Motor neuron (in vitro differentiated cells): ENCODE measurements at regions not wholly inside any gene's neighbourhood (a gene's known extent, or its start where the extent isn't known, plus 50 kb on each side); places are given as distances from the start of the nearest gene placed in this dataset.

Experiments
- ATAC-seq, 8 experiments: fragments of 200-7000 bp; cut with Tn5 transposase; replicated peaks in 6 of 8; 2 replicates each; pipeline ENCODE4 v1.8.0; 2021; ENCODE audit warnings: mild to moderate bottlenecking in 8 of 8, moderate library complexity in 8 of 8
- H3K27ac ChIP-seq, 2 donors: fragments of 250-450 bp; sonication (Bioruptor Pico); 2 replicates each; pipeline ENCODE4 v1.9.0; 2021; ENCODE audit warnings: antibody characterized with exemption in 2 of 2, mild to moderate bottlenecking in 2 of 2, moderate library complexity in 1 of 2
- H3K4me1 ChIP-seq, 2 donors: fragments of 250-450 bp; sonication (Bioruptor Pico); replicated peaks in 1 of 2; 2 replicates each; pipeline ENCODE4 v1.6.1; 2021; ENCODE audit warnings: antibody characterized with exemption in 2 of 2, mild to moderate bottlenecking in 2 of 2, moderate library complexity in 1 of 2
- H3K4me3 ChIP-seq, 5 donors: fragments of 250-450 bp; sonication (Bioruptor Pico); 2 replicates each; pipeline ENCODE4 v1.9.0; 2021; ENCODE audit warnings: antibody characterized with exemption in 5 of 5, mild to moderate bottlenecking in 5 of 5, moderate library complexity in 4 of 5
- WGBS, 10 experiments: fragments of 450-650 bp; shearing (Covaris generic); methylation state at CpG; one replicate each; pipeline ENCODE4 v1.0.0; 2022; 5-methylcytosine and 5-hydroxymethylcytosine counted together
- in situ Hi-C, 9 experiments: fragments of 400-800 bp; cut with MboI; loops; one replicate each; pipeline ENCODE4 v1.15.0; 2021; ENCODE audit warnings: low sequenced_read_pairs in 9 of 9, low pct_unique_long_range_greater_than_20kb in 2 of 9; ENCODE audit not compliant: unreplicated experiment in 9 of 9

GRCh38 chr15:35168464-35168863 lies 83.4 kb upstream of the NANOGP8 start:
- H3K4me1 ChIP-seq, result peaks cover 7 to 31% of the 10 kb centered on the region in 2 donors
- H3K27ac ChIP-seq, result peak overlapping the region in 1 of 2 donors; percentile 43
- in situ Hi-C loops, result no loop called here
- 0 to 42% (median 5%) methylated on average over 2 to 4 of the region's 4 CpGs; no CpG with 5 or more reads in 2 of the 10 experiments for WGBS, 10 experiments
- H3K4me3 ChIP-seq, result peak overlapping the region in 1 of 5 donors; percentile 7
- peak; percentile 83 to 98 (median 96) for ATAC-seq

GRCh38 chr15:35167675-35168074 lies 82.6 kb upstream of the NANOGP8 start:
- Histone ChIP-seq H3K4me1 (peaks cover 7 to 31% of the 10 kb centered on the region in 2 donors), H3K4me3 (no peak overlapping the region), H3K27ac (no peak overlapping the region)
- in situ Hi-C loops, result no loop called here
- 67 to 100% (median 100%) methylated on average over 1 to 2 of the region's 2 CpGs; no CpG with 5 or more reads in 2 of the 10 experiments for WGBS, 10 experiments
- ATAC-seq, result no peak

- WGBS, 10 experiments, result 78 to 100% (median 97%) methylated on average over 2 to 3 of the region's 3 CpGs; no CpG with 5 or more reads in 1 of the 10 experiments
- Histone ChIP-seq H3K4me1 (peaks cover 7 to 31% of the 10 kb centered on the region in 2 donors), H3K27ac (no peak overlapping the region), H3K4me3 (no peak overlapping the region)
- ATAC-seq, result no peak
- in situ Hi-C loops, result no loop called here
Measured at GRCh38 chr15:35166730-35167359, 81.8 kb upstream of the NANOGP8 start.

- in situ Hi-C loops, result no loop called here
- H3K27ac ChIP-seq, result no peak overlapping the region
- no peak overlapping the region for H3K4me3 ChIP-seq
- peaks cover 0 to 3% of the 10 kb centered on the region in 2 donors for H3K4me1 ChIP-seq
- no peak for ATAC-seq
- WGBS, 10 experiments, result 80 to 100% (median 95%) methylated on average over 1 of the region's 1 CpG; no CpG with 5 or more reads in 4 of the 10 experiments
Measured at GRCh38 chr15:35161694-35162093, 76.6 kb upstream of the NANOGP8 start.

- WGBS, 10 experiments, result 67 to 100% (median 94%) methylated on average over 2 of the region's 2 CpGs; no CpG with 5 or more reads in 1 of the 10 experiments
- Histone ChIP-seq H3K4me3 (no peak overlapping the region), H3K27ac (no peak overlapping the region), H3K4me1 (peaks cover 4 to 10% of the 10 kb centered on the region in 2 donors)
- no peak for ATAC-seq
- in situ Hi-C loops, result no loop called here
Measured at GRCh38 chr15:35159170-35159569, 74.1 kb upstream of the NANOGP8 start.

GRCh38 chr15:35151782-35152181 lies 66.7 kb upstream of the NANOGP8 start:
- WGBS, 10 experiments, result 78 to 93% (median 90%) methylated on average over 5 to 8 of the region's 8 CpGs
- in situ Hi-C loops, result no loop called here
- Histone ChIP-seq H3K4me3 (no peak overlapping the region), H3K4me1 (peaks cover 4 to 7% of the 10 kb centered on the region in 2 donors), H3K27ac (no peak overlapping the region)
- no peak for ATAC-seq

GRCh38 chr15:35151381-35151780 lies 66.3 kb upstream of the NANOGP8 start:
- H3K4me1 ChIP-seq, result peaks cover 4 to 7% of the 10 kb centered on the region in 2 donors
- no peak for ATAC-seq
- in situ Hi-C loops, result no loop called here
- H3K4me3 ChIP-seq, result no peak overlapping the region
- WGBS, 10 experiments, result 89 to 94% (median 93%) methylated on average over 2 of the region's 2 CpGs; no CpG with 5 or more reads in 7 of the 10 experiments
- no peak overlapping the region for H3K27ac ChIP-seq

- in situ Hi-C loops, result no loop called here
- WGBS, 10 experiments, result 37 to 97% (median 82%) methylated on average over 2 to 3 of the region's 3 CpGs; no CpG with 5 or more reads in 1 of the 10 experiments
- no peak for ATAC-seq
- H3K4me3 ChIP-seq, result no peak overlapping the region
- H3K27ac ChIP-seq, result no peak overlapping the region
- H3K4me1 ChIP-seq, result peaks cover 1 to 2% of the 10 kb centered on the region in 2 donors
Measured at GRCh38 chr15:35150361-35150760, 65.3 kb upstream of the NANOGP8 start.

- no peak for ATAC-seq
- in situ Hi-C loops, result no loop called here
- WGBS, 10 experiments, result 50 to 100% (median 100%) methylated on average over 1 of the region's 1 CpG; no CpG with 5 or more reads in 3 of the 10 experiments
Measured at GRCh38 chr15:35145336-35145735, 60.2 kb upstream of the NANOGP8 start.

GRCh38 chr15:35142578-35142977 lies 57.5 kb upstream of the NANOGP8 start:
- no peak overlapping the region for H3K4me3 ChIP-seq
- no peak overlapping the region for H3K27ac ChIP-seq
- ATAC-seq, result peak in 1 of 8 experiments; percentile 9
- WGBS, 10 experiments, result 0 to 93% (median 57%) methylated on average over 1 to 3 of the region's 3 CpGs; no CpG with 5 or more reads in 1 of the 10 experiments
- in situ Hi-C loops, result no loop called here
- H3K4me1 ChIP-seq, result no peaks in the 10 kb centered on the region

More at GRCh38 chr15:35145336-35145735, 60.2 kb upstream of the NANOGP8 start:
- Histone ChIP-seq H3K4me1 (no peaks in the 10 kb centered on the region), H3K4me3 (no peak overlapping the region), H3K27ac (no peak overlapping the region)

- H3K4me1 ChIP-seq, result no peaks in the 10 kb centered on the region
- H3K27ac ChIP-seq, result no peak overlapping the region
- no peak overlapping the region for H3K4me3 ChIP-seq
- ATAC-seq, result peak in 3 of 8 experiments; percentile 73 to 96 (median 95)
- in situ Hi-C loops, result no loop called here
Measured at GRCh38 chr15:35141743-35142471, 56.8 kb upstream of the NANOGP8 start.

- in situ Hi-C loops, result no loop called here
- Histone ChIP-seq H3K4me3 (no peak overlapping the region), H3K27ac (no peak overlapping the region), H3K4me1 (no peaks in the 10 kb centered on the region)
- ATAC-seq, result no peak
- WGBS, 10 experiments, result 83 to 95% (median 89%) methylated on average over 4 to 6 of the region's 6 CpGs
Measured at GRCh38 chr15:35139822-35140221, 54.7 kb upstream of the NANOGP8 start.

GRCh38 chr15:35137190-35137574 lies 52.1 kb upstream of the NANOGP8 start:
- Histone ChIP-seq H3K27ac (no peak overlapping the region), H3K4me3 (no peak overlapping the region), H3K4me1 (peaks cover 8 to 13% of the 10 kb centered on the region in 2 donors)
- no peak for ATAC-seq
- in situ Hi-C loops, result no loop called here
